GM23338 (cell line): ENCODE measurements at regions not wholly inside any gene's neighbourhood (a gene's known extent, or its start where the extent isn't known, plus 50 kb on each side); places are given as distances from the start of the nearest gene placed in this dataset.

ENCODE experiments used
- ATAC-seq: fragments of 200-7000 bp; cut with Tn5 transposase; 3 replicates; pipeline ENCODE4 v1.9.1; 2020
- DNase-seq: peaks from one replicate; pipeline ENCODE4 v3.0.0-alpha.2; 2015; ENCODE audit warnings: low spot score
- H2AFZ ChIP-seq: fragments of 200-600 bp; sonication (generic); 2 replicates; pipeline ENCODE4 v1.8.0; 2016; ENCODE audit warnings: antibody characterized with exemption, mild to moderate bottlenecking, moderate library complexity
- H3F3A ChIP-seq: fragments of 200-600 bp; sonication (generic); replicated peaks from 2 replicates; pipeline ENCODE4 v1.8.0; 2017; ENCODE audit warnings: antibody characterized with exemption, mixed run types, low read depth
- H3K27ac ChIP-seq: fragments of 200-600 bp; sonication (generic); 2 replicates; pipeline ENCODE4 v1.6.1; 2016; ENCODE audit warnings: low read depth
- H3K27me3 ChIP-seq: fragments of 200-600 bp; sonication (generic); 2 replicates; pipeline ENCODE4 v1.8.0; 2016; ENCODE audit warnings: mild to moderate bottlenecking, mixed run types, moderate library complexity; ENCODE audit not compliant: insufficient read depth
- H3K36me3 ChIP-seq: fragments of 200-600 bp; sonication (generic); 2 replicates; pipeline ENCODE4 v1.8.0; 2016; ENCODE audit warnings: mild to moderate bottlenecking; ENCODE audit not compliant: insufficient read depth
- H3K4me1 ChIP-seq: fragments of 200-600 bp; sonication (generic); 2 replicates; pipeline ENCODE4 v1.8.0; 2016; ENCODE audit warnings: mild to moderate bottlenecking, moderate library complexity; ENCODE audit not compliant: insufficient read depth
- H3K4me2 ChIP-seq: fragments of 200-600 bp; sonication (generic); 2 replicates; pipeline ENCODE4 v1.7.1; 2017; ENCODE audit warnings: mixed run types
- H3K4me3 ChIP-seq: fragments of 200-600 bp; sonication (generic); 2 replicates; pipeline ENCODE4 v1.6.1; 2016; ENCODE audit warnings: mixed run types
- H3K79me2 ChIP-seq: fragments of 200-600 bp; sonication (generic); replicated peaks from 2 replicates; pipeline ENCODE4 v1.8.0; 2017; ENCODE audit warnings: mild to moderate bottlenecking; ENCODE audit not compliant: insufficient read depth
- H3K9me2 ChIP-seq: fragments of 200-600 bp; sonication (generic); 2 replicates; pipeline ENCODE4 v1.8.0; 2017; ENCODE audit not compliant: insufficient read depth
- H4K20me1 ChIP-seq: fragments of 200-600 bp; sonication (generic); replicated peaks from 2 replicates; pipeline ENCODE4 v1.8.0; 2017; ENCODE audit warnings: mild to moderate bottlenecking; ENCODE audit not compliant: insufficient read depth
- H3K27ac Mint-ChIP-seq: 2 replicates; pipeline ENCODE4 v1.8.0; 2020; ENCODE audit warnings: inconsistent platforms, mild to moderate bottlenecking, moderate library complexity, mixed read lengths
- H3K27me3 Mint-ChIP-seq: 3 replicates; pipeline ENCODE4 v1.8.0; 2022; ENCODE audit warnings: low read depth, mild to moderate bottlenecking, moderate library complexity, mixed read lengths, inconsistent platforms; ENCODE audit not compliant: insufficient read depth, poor library complexity
- H3K36me3 Mint-ChIP-seq: 3 replicates; pipeline ENCODE4 v1.8.0; 2021; ENCODE audit warnings: low read depth, mild to moderate bottlenecking, inconsistent platforms, moderate library complexity, mixed read lengths
- H3K4me1 Mint-ChIP-seq: 3 replicates; pipeline ENCODE4 v1.8.0; 2020; ENCODE audit warnings: mild to moderate bottlenecking, inconsistent platforms, mixed read lengths
- H3K4me3 Mint-ChIP-seq: 3 replicates; pipeline ENCODE4 v1.8.0; 2021; ENCODE audit warnings: moderate library complexity, mild to moderate bottlenecking, inconsistent platforms, mixed read lengths
- H3K9me3 Mint-ChIP-seq: 3 replicates; pipeline ENCODE4 v1.8.0; 2020; ENCODE audit warnings: moderate library complexity, mild to moderate bottlenecking, inconsistent platforms, mixed read lengths
- CREB1 ChIP-seq: fragments of 250-450 bp; sonication (Bioruptor Pico); IDR thresholded peaks from 2 replicates; pipeline ENCODE4 v1.5.0; 2020; ENCODE audit warnings: low read depth, mild to moderate bottlenecking, moderate library complexity
- STAT1 ChIP-seq: IDR thresholded peaks from one replicate; pipeline ENCODE4 v1.6.1; 2016; ENCODE audit warnings: antibody characterized with exemption; ENCODE audit not compliant: unreplicated experiment
- ZNF114 ChIP-seq: fragments of 250-450 bp; sonication (Bioruptor Pico); IDR thresholded peaks from 2 replicates; pipeline ENCODE4 v1.5.0; 2020; ENCODE audit warnings: mild to moderate bottlenecking, moderate library complexity
- ZNF331 ChIP-seq: fragments of 250-450 bp; sonication (Bioruptor Pico); IDR thresholded peaks from 2 replicates; pipeline ENCODE4 v1.5.0; 2020; ENCODE audit warnings: low read depth, mild to moderate bottlenecking, moderate library complexity
- TF ChIP-seq, protein P1 (sequence below): fragments of 250-450 bp; sonication (Bioruptor Pico); IDR thresholded peaks from 2 replicates; pipeline ENCODE4 v1.5.0; 2020; ENCODE audit warnings: mild to moderate bottlenecking, moderate library complexity
- TF ChIP-seq, protein P2 (sequence below), 2 experiments: fragments of 200-600 bp in 1 of 2; sonication (generic) in 1 of 2; conservative IDR thresholded peaks; 2 replicates each; pipeline versions ENCODE4 v1.5.1 to v1.6.1; 2016 to 2017; ENCODE audit warnings: antibody characterized with exemption in 2 of 2, low read depth in 2 of 2, mild to moderate bottlenecking in 2 of 2, moderate library complexity in 1 of 2
- TF ChIP-seq, protein P3 (sequence below): IDR thresholded peaks from 2 replicates; pipeline ENCODE4 v1.6.1; 2016; ENCODE audit warnings: antibody characterized with exemption

DNA sequence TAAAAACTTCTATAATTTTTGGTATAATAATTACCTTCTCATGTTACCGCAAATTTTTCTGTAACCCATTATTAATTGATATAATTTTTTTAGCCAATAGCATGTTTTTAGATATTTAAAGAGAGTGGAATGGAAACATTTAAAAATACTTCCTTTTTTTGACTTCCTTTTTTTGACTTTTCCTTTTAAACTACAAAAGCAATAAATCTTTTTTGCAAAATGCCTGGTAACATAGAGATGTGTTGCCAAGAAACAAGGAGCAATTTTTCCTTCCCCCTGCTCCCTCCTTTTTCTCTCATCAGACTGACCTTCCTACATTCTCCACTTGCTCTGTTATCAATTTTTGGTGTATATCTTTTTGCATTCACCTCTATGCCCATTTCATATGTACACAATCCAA lies 666.2 kb downstream of the ADGRL2 start (continued):
- TF ChIP-seq, protein P1, sequence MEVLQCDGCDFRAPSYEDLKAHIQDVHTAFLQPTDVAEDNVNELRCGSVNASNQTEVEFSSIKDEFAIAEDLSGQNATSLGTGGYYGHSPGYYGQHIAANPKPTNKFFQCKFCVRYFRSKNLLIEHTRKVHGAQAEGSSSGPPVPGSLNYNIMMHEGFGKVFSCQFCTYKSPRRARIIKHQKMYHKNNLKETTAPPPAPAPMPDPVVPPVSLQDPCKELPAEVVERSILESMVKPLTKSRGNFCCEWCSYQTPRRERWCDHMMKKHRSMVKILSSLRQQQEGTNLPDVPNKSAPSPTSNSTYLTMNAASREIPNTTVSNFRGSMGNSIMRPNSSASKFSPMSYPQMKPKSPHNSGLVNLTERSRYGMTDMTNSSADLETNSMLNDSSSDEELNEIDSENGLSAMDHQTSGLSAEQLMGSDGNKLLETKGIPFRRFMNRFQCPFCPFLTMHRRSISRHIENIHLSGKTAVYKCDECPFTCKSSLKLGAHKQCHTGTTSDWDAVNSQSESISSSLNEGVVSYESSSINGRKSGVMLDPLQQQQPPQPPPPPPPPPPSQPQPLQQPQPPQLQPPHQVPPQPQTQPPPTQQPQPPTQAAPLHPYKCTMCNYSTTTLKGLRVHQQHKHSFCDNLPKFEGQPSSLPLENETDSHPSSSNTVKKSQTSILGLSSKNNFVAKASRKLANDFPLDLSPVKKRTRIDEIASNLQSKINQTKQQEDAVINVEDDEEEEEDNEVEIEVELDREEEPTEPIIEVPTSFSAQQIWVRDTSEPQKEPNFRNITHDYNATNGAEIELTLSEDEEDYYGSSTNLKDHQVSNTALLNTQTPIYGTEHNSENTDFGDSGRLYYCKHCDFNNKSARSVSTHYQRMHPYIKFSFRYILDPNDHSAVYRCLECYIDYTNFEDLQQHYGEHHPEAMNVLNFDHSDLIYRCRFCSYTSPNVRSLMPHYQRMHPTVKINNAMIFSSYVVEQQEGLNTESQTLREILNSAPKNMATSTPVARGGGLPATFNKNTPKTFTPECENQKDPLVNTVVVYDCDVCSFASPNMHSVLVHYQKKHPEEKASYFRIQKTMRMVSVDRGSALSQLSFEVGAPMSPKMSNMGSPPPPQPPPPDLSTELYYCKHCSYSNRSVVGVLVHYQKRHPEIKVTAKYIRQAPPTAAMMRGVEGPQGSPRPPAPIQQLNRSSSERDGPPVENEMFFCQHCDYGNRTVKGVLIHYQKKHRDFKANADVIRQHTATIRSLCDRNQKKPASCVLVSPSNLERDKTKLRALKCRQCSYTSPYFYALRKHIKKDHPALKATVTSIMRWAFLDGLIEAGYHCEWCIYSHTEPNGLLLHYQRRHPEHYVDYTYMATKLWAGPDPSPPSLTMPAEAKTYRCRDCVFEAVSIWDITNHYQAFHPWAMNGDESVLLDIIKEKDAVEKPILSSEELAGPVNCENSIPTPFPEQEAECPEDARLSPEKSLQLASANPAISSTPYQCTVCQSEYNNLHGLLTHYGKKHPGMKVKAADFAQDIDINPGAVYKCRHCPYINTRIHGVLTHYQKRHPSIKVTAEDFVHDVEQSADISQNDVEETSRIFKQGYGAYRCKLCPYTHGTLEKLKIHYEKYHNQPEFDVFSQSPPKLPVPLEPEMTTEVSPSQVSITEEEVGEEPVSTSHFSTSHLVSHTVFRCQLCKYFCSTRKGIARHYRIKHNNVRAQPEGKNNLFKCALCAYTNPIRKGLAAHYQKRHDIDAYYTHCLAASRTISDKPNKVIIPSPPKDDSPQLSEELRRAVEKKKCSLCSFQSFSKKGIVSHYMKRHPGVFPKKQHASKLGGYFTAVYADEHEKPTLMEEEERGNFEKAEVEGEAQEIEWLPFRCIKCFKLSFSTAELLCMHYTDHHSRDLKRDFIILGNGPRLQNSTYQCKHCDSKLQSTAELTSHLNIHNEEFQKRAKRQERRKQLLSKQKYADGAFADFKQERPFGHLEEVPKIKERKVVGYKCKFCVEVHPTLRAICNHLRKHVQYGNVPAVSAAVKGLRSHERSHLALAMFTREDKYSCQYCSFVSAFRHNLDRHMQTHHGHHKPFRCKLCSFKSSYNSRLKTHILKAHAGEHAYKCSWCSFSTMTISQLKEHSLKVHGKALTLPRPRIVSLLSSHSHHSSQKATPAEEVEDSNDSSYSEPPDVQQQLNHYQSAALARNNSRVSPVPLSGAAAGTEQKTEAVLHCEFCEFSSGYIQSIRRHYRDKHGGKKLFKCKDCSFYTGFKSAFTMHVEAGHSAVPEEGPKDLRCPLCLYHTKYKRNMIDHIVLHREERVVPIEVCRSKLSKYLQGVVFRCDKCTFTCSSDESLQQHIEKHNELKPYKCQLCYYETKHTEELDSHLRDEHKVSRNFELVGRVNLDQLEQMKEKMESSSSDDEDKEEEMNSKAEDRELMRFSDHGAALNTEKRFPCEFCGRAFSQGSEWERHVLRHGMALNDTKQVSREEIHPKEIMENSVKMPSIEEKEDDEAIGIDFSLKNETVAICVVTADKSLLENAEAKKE: no peak
- no peak for TF ChIP-seq ZNF331 (CRISPR knock-in tag)
- TF ChIP-seq STAT1: no peak
- TF ChIP-seq, protein P2, sequence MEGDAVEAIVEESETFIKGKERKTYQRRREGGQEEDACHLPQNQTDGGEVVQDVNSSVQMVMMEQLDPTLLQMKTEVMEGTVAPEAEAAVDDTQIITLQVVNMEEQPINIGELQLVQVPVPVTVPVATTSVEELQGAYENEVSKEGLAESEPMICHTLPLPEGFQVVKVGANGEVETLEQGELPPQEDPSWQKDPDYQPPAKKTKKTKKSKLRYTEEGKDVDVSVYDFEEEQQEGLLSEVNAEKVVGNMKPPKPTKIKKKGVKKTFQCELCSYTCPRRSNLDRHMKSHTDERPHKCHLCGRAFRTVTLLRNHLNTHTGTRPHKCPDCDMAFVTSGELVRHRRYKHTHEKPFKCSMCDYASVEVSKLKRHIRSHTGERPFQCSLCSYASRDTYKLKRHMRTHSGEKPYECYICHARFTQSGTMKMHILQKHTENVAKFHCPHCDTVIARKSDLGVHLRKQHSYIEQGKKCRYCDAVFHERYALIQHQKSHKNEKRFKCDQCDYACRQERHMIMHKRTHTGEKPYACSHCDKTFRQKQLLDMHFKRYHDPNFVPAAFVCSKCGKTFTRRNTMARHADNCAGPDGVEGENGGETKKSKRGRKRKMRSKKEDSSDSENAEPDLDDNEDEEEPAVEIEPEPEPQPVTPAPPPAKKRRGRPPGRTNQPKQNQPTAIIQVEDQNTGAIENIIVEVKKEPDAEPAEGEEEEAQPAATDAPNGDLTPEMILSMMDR (conservative IDR thresholded peaks at IDR 0.05; ENCODE audit: low read depth in 2 of 2): no peak

DNA sequence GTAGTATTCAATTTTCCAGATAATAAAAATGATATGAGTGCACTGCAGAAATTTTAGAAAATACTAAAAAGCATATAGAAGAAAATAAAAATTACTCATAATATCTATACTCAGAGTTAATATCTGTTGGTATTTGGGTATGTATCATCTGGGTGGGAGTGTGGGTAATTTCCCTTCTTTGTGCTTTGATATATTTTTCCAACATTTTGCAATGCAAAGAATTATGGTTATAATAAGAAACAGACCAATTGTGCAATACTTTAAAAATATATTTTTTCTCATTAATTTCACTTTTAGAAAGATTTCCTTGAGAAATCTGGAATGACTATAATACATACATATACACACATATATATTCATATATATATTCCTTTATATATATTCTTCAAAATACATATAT lies 665.7 kb downstream of the ADGRL2 start:
- Histone ChIP-seq H3K27me3 (no peaks in the 10 kb centered on the region), H3K79me2 (no peaks in the 10 kb centered on the region), H3K27ac (no peak overlapping the region), H3F3A (no peaks in the 10 kb centered on the region), H3K4me3 (no peak overlapping the region), H3K36me3 (no peaks in the 10 kb centered on the region), H4K20me1 (no peaks in the 10 kb centered on the region), H2AFZ (no peak overlapping the region), H3K4me1 (no peaks in the 10 kb centered on the region), H3K9me2 (no peaks in the 10 kb centered on the region), H3K4me2 (no peak overlapping the region)
- no peaks in the 10 kb centered on the region for H3K36me3 Mint-ChIP-seq
- ATAC-seq (no peak), DNase-seq (no peak)
- no peaks in the 10 kb centered on the region for H3K9me3 Mint-ChIP-seq
- H3K4me1 Mint-ChIP-seq: peaks cover 5% of the 10 kb centered on the region
- H3K27ac Mint-ChIP-seq: no peak overlapping the region
- no peaks in the 10 kb centered on the region for H3K27me3 Mint-ChIP-seq
- no peak overlapping the region for H3K4me3 Mint-ChIP-seq
- TF ChIP-seq, protein P3, sequence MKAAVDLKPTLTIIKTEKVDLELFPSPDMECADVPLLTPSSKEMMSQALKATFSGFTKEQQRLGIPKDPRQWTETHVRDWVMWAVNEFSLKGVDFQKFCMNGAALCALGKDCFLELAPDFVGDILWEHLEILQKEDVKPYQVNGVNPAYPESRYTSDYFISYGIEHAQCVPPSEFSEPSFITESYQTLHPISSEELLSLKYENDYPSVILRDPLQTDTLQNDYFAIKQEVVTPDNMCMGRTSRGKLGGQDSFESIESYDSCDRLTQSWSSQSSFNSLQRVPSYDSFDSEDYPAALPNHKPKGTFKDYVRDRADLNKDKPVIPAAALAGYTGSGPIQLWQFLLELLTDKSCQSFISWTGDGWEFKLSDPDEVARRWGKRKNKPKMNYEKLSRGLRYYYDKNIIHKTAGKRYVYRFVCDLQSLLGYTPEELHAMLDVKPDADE: no peak
- no peak for TF ChIP-seq ZNF331 (CRISPR knock-in tag)
- TF ChIP-seq STAT1: no peak
- TF ChIP-seq CREB1 (CRISPR knock-in tag): no peak
- TF ChIP-seq, protein P1: no peak
- no peak for TF ChIP-seq ZNF114 (CRISPR knock-in tag)
